IMR-90 (cell line): ENCODE measurements at regions not wholly inside any gene's neighbourhood (a gene's known extent, or its start where the extent isn't known, plus 50 kb on each side); places are given as distances from the start of the nearest gene placed in this dataset.

ENCODE experiments used
- ATAC-seq: fragments of 200-7000 bp; cut with Tn5 transposase; 2 replicates; pipeline ENCODE4 v1.9.1; 2020; ENCODE audit warnings: low read depth, mild to moderate bottlenecking, moderate library complexity
- BruUV-seq: library from RNA; stranded (reverse); fragments of 400-500 nt; replicated peaks from 2 replicates; lab custom pipeline; 2021; lab: Mats Ljungman, UMichigan
- CTCF ChIA-PET: fragments of 300-600 bp; formaldehyde crosslinking; extraction: SDS; loops from one replicate; lab custom pipeline; 2021; ENCODE audit warnings: antibody characterized with exemption; lab: Yijun Ruan, JAX
- POLR2A ChIA-PET: fragments of 300-600 bp; sonication (Branson Sonifier 250); formaldehyde crosslinking; loops from one replicate; lab custom pipeline; 2022; ENCODE audit warnings: antibody characterized with exemption; ENCODE audit not compliant: unreplicated experiment; lab: Charles Lee
- DNase-seq: peaks from one replicate; pipeline ENCODE4 v3.0.0; 2013
- H2AFZ ChIP-seq: replicated peaks from 2 replicates; pipeline ENCODE3; 2013; ENCODE audit warnings: low read length, mild to moderate bottlenecking; ENCODE audit not compliant: poor library complexity
- H2AK5ac ChIP-seq: 2 replicates; pipeline ENCODE4 v1.6.1; 2013; ENCODE audit warnings: low read depth, low read length, inconsistent platforms
- H2AK9ac ChIP-seq: replicated peaks from 2 replicates; pipeline ENCODE3; 2013; ENCODE audit warnings: mild to moderate bottlenecking, low read depth, low read length, moderate library complexity; ENCODE audit not compliant: poor library complexity
- H2BK120ac ChIP-seq: 2 replicates; pipeline ENCODE4 v1.6.1; 2013; ENCODE audit warnings: low read depth, low read length, inconsistent platforms
- H2BK15ac ChIP-seq: 3 replicates; pipeline ENCODE4 v1.6.1; 2013; ENCODE audit warnings: low read depth, low read length, inconsistent platforms
- H2BK20ac ChIP-seq: 2 replicates; pipeline ENCODE4 v1.6.1; 2013; ENCODE audit warnings: low read depth, mild to moderate bottlenecking, inconsistent platforms, low read length, moderate library complexity
- H2BK5ac ChIP-seq: 2 replicates; pipeline ENCODE4 v1.6.1; 2013; ENCODE audit warnings: mild to moderate bottlenecking, low read depth, low read length, inconsistent platforms; ENCODE audit not compliant: poor library complexity, severe bottlenecking
- H3K14ac ChIP-seq: replicated peaks from 2 replicates; pipeline ENCODE4 v1.6.1; 2013; ENCODE audit warnings: low read depth, low read length, inconsistent platforms
- H3K18ac ChIP-seq: 2 replicates; pipeline ENCODE4 v1.6.1; 2013; ENCODE audit warnings: low read depth, low read length, control low read depth
- H3K23ac ChIP-seq: 2 replicates; pipeline ENCODE4 v1.6.1; 2013; ENCODE audit warnings: low read depth, low read length, inconsistent platforms
- H3K27ac ChIP-seq: 2 replicates; pipeline ENCODE4 v1.5.1; 2013; ENCODE audit warnings: mild to moderate bottlenecking, control low read depth, low read length; ENCODE audit not compliant: insufficient read depth
- H3K27me3 ChIP-seq: 2 replicates; pipeline ENCODE4 v1.6.1; 2013; ENCODE audit warnings: low read length; ENCODE audit not compliant: control insufficient read depth, insufficient read depth
- H3K36me3 ChIP-seq: 2 replicates; pipeline ENCODE4 v1.6.1; 2013; ENCODE audit warnings: low read length, mixed read lengths; ENCODE audit not compliant: control insufficient read depth, insufficient read depth
- H3K4ac ChIP-seq: 2 replicates; pipeline ENCODE4 v1.6.1; 2013; ENCODE audit warnings: low read depth, low read length, inconsistent platforms
- H3K4me1 ChIP-seq: 2 replicates; pipeline ENCODE4 v1.6.1; 2013; ENCODE audit warnings: low read length, mixed read lengths; ENCODE audit not compliant: control insufficient read depth, insufficient read depth
- H3K4me2 ChIP-seq: 2 replicates; pipeline ENCODE4 v1.6.1; 2013; ENCODE audit warnings: low read depth, mild to moderate bottlenecking, control low read depth, low read length, moderate library complexity
- H3K4me3 ChIP-seq: 2 replicates; pipeline ENCODE4 v1.5.1; 2013; ENCODE audit warnings: low read depth, mild to moderate bottlenecking, control low read depth, low read length, moderate library complexity; ENCODE audit not compliant: insufficient read depth
- H3K56ac ChIP-seq: 2 replicates; pipeline ENCODE4 v1.6.1; 2013; ENCODE audit warnings: low read length, inconsistent platforms; ENCODE audit not compliant: insufficient read depth; ENCODE audit errors: extremely low read depth
- H3K79me1 ChIP-seq, 2 experiments: 2 replicates each; pipeline ENCODE4 v1.6.1; 2013; ENCODE audit warnings: low read length in 2 of 2, inconsistent platforms in 1 of 2, low read depth in 1 of 2
- H3K9ac ChIP-seq: 2 replicates; pipeline ENCODE4 v1.6.1; 2013; ENCODE audit warnings: low read depth, low read length, control low read depth
- H3K9me1 ChIP-seq: 2 replicates; pipeline ENCODE4 v1.6.1; 2013; ENCODE audit warnings: low read length, inconsistent platforms; ENCODE audit not compliant: insufficient read depth
- H3K9me3 ChIP-seq: 2 replicates; pipeline ENCODE4 v1.6.1; 2013; ENCODE audit warnings: low read length; ENCODE audit not compliant: control insufficient read depth, insufficient read depth
- H4K20me1 ChIP-seq: 2 replicates; pipeline ENCODE4 v1.6.1; 2013; ENCODE audit warnings: low read length, inconsistent platforms; ENCODE audit not compliant: insufficient read depth
- H4K5ac ChIP-seq: 2 replicates; pipeline ENCODE4 v1.6.1; 2013; ENCODE audit warnings: mild to moderate bottlenecking, low read depth, low read length, control low read depth
- H4K8ac ChIP-seq, 2 experiments: 2 replicates each; pipeline ENCODE4 v1.6.1; 2013; ENCODE audit warnings: low read depth in 2 of 2, low read length in 2 of 2, control low read depth in 1 of 2, inconsistent platforms in 1 of 2
- H4K91ac ChIP-seq: 2 replicates; pipeline ENCODE4 v1.6.1; 2013; ENCODE audit warnings: low read depth, low read length, inconsistent platforms; ENCODE audit not compliant: insufficient read depth
- CHD1 ChIP-seq: IDR thresholded peaks from 2 replicates; pipeline ENCODE4 v1.6.1; 2012; ENCODE audit warnings: low read depth, low read length, improper control_type of control experiment
- ELK1 ChIP-seq: fragments of 150-350 bp; IDR thresholded peaks from 2 replicates; pipeline ENCODE4 v1.6.1; 2016; ENCODE audit warnings: low read depth, mild to moderate bottlenecking, low read length, moderate library complexity, borderline replicate concordance
- FOS ChIP-seq: fragments of 150-350 bp; IDR thresholded peaks from 2 replicates; pipeline ENCODE4 v1.6.1; 2016; ENCODE audit warnings: low read depth, low read length
- MAZ ChIP-seq: IDR thresholded peaks from 2 replicates; pipeline ENCODE4 v1.6.1; 2012; ENCODE audit warnings: low read depth, mild to moderate bottlenecking, low read length, improper control_type of control experiment, moderate library complexity, borderline replicate concordance
- MXI1 ChIP-seq: IDR thresholded peaks from 2 replicates; pipeline ENCODE4 v1.6.1; 2012; ENCODE audit warnings: low read depth, mild to moderate bottlenecking, low read length, moderate library complexity, borderline replicate concordance
- NFE2L2 ChIP-seq: fragments of 150-350 bp; IDR thresholded peaks from 2 replicates; pipeline ENCODE4 v1.6.1; 2016; ENCODE audit warnings: low read depth, mild to moderate bottlenecking, low read length
- RAD21 ChIP-seq: IDR thresholded peaks from 2 replicates; pipeline ENCODE4 v1.6.1; 2012; ENCODE audit warnings: low read length, improper control_type of control experiment
- RCOR1 ChIP-seq: IDR thresholded peaks from 2 replicates; pipeline ENCODE4 v1.6.1; 2012; ENCODE audit warnings: mild to moderate bottlenecking, low read length, improper control_type of control experiment; ENCODE audit not compliant: insufficient replicate concordance
- WGBS, 2 experiments: methylation state at CpG; one replicate each; pipeline versions ENCODE4 v1.1.5 to v1.1.7; 2013; ENCODE audit warnings: missing lambda C conversion rate in 2 of 2; ENCODE audit not compliant: insufficient read length in 1 of 2; ENCODE audit errors: extremely low coverage in 2 of 2; 5-methylcytosine and 5-hydroxymethylcytosine counted together
- dilution Hi-C: fragments of 300-500 bp; cut with HindIII; formaldehyde crosslinking; loops from one replicate; pipeline ENCODE4 v1.14.3; 2018; ENCODE audit warnings: low sequenced_read_pairs; ENCODE audit not compliant: unreplicated experiment
- in situ Hi-C: fragments of 300-500 bp; cut with MboI; formaldehyde crosslinking; loops from 3 replicates; pipeline ENCODE4 v1.14.3; 2019; ENCODE audit warnings: low sequenced_read_pairs, inconsistent platforms, mixed read lengths
- intact Hi-C: fragments of 100-400 bp; cut with micrococcal nuclease; formaldehyde crosslinking; loops from 2 replicates; pipeline ENCODE4 v1.10.0; 2022

DNA sequence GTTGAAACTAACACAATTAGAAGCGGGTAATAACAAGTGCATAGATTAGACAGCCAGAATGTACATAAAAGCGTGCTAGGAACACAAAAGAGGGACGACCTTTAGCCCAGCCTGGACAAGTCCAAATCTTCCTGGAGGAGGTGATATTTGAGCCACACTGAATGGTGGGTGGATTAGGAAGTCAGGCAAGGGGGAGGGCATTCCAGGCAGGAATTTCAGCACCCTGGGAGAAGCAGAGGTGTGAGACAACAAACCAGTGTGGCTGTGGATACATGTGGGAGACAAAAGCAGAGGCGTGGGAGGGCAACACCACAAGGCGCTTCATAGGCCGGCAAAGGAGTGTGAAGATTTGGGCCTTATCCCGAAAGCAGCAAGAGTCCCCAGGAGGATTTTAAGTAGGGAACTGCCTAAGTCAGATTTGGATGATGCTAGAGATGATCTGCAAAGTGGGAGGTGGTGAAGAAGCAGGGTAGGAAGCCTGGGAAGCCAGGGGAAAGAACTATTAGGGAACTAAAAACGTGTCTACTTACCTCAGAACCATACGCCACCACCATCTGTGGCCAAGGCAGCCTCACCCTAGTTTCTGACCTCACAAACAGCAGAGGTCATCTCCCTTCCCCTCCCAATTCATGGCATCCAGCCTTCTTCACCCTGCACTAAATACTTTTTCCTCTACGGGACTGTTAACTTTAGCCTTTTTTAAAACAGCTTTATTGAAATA, 81.8 kb downstream of the GLUL start:
- CTCF ChIA-PET, result no interaction called here

More for the DNA sequence above, 81.8 kb downstream of the GLUL start:
- in situ Hi-C loops (no loop called here), dilution Hi-C loops (no loop called here), intact Hi-C loops (no loop called here)
- Histone ChIP-seq H3K9ac (no peak overlapping the region), H2AFZ (no peak overlapping the region), H2BK20ac (no peak overlapping the region), H4K8ac (no peak overlapping the region), H3K14ac (no peak overlapping the region), H3K9me3 (no peaks in the 10 kb centered on the region), H3K18ac (no peak overlapping the region), H3K27ac (no peak overlapping the region), H2BK120ac (no peak overlapping the region), H3K4me3 (no peak overlapping the region), H3K9me1 (no peaks in the 10 kb centered on the region), H4K20me1 (no peaks in the 10 kb centered on the region), H4K5ac (no peak overlapping the region), H3K56ac (no peak overlapping the region), H3K4ac (no peak overlapping the region), H2BK15ac (no peak overlapping the region), H2BK5ac (no peak overlapping the region), H2AK5ac (no peak overlapping the region), H2AK9ac (no peak overlapping the region), H3K23ac (no peak overlapping the region), H4K91ac (no peak overlapping the region), H3K4me2 (no peak overlapping the region), H3K36me3 (no peaks in the 10 kb centered on the region), H3K4me1 (no peaks in the 10 kb centered on the region), H3K27me3 (no peaks in the 10 kb centered on the region), H3K79me1 (no peaks in the 10 kb centered on the region)
- TF ChIP-seq ELK1 (no peak), MAZ (no peak), FOS (no peak), CHD1 (no peak), NFE2L2 (no peak), MXI1 (no peak), RAD21 (no peak), RCOR1 (no peak)
- no peak for ATAC-seq
- DNase-seq, result no peak
- POLR2A ChIA-PET, result no interaction called here
- 53% methylated on average over 8 of the region's 10 CpGs; no CpG with 5 or more reads in 1 of the 2 experiments for WGBS, 2 experiments
- BruUV-seq, result no TSS peak
